HG03460 (cell line): ENCODE measurements at regions not wholly inside any gene's neighbourhood (a gene's known extent, or its start where the extent isn't known, plus 50 kb on each side); places are given as distances from the start of the nearest gene placed in this dataset.
"Not testable (repeated sequence)": the region's sequence is repeated elsewhere in the genome, so short reads cannot be mapped to it uniquely, and the experiment has no call there.

ENCODE experiments used
- ATAC-seq: cut with Tn5 transposase; IDR thresholded peaks from one replicate; pipeline ENCODE4 v1.9.1; 2021; ENCODE audit not compliant: unreplicated experiment

DNA sequence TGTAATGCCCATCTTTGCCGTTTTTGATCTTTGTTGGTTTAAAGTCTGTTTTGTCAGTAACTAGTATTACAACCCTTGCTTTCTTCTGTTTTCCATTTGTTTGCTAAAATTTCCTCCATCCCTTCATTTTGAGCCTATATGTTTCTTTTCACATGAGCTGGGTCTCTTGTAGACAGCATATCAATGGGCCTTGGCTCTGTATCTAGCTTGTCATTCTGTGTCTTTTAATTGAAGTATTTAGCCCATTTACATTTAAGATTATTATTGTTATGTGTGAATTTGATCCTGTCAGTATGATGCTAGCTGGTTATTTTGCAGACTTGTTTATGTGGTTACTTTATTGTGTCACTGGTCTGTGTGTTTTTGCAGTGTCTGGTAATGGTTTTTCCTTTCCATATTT, 913.2 kb downstream of the TRHDE start:
- ATAC-seq = no peak

DNA sequence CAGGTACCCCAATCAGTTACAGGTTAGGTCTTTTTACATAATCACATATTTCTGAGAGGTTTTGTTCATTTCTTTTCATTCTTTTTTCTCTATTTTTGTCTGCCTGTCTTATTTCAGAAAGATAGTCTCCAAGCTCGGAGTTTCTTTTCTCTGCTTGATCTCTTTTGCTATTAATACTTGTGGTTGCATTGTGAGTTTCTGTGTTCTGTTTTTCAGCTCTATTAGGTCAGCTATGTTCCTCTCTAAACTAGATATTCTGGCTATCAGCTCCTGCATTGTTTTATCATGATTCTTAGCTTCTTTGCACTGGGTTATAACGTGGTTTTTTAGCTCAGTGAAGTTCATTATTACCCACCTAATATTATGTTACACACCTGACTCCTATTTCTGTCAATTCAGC, 914.1 kb downstream of the TRHDE start:
- no peak for ATAC-seq

DNA sequence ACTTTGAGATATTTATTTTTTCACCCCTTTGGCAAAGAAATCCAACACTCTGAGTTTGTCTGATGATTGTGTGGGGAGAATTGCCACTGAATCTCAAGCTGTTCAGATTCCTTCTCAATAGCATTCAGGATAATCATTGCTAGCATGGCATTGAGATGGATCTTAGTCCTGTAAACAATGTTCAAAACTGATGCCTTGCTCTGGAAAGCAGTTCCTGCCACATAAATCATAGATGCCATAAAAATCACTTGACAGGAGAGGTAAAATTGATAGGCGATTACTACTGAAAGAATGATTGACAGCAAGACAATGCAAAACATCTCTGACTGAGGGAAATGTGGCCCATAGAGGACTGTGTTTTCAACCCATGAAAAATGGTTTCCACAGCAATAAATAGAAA, 915.6 kb downstream of the TRHDE start:
- ATAC-seq = no peak

DNA sequence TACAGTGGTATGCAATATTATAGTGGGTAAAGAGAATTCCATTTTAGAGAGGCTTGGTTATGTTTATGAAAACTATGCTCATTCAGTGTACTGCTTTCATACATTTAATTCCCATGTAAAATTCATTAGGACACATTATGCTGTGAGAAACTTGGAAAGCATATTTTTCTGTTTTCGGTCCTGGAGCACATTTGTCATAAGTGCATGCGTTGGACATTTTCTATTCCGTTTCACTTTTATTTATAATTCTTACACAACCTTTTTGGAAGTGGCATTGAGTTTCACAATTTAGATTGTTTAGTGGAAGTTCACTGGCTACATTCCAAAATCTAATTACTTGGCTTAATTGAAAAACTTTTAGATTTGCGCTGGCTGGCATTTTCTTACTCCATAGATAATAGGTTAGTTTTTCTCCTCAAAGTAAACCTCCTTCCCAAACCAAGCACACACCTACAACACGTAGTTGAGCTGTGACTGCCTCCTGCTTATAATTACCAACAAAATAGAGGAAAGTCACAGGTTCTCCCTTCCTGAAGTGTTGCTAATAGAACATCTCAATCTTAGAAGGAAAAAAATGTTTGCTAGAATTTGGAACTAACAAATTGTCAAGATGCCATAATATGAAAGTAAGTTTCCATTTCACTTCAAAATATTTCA, 938.5 kb downstream of the TRHDE start:
- ATAC-seq = no peak

DNA sequence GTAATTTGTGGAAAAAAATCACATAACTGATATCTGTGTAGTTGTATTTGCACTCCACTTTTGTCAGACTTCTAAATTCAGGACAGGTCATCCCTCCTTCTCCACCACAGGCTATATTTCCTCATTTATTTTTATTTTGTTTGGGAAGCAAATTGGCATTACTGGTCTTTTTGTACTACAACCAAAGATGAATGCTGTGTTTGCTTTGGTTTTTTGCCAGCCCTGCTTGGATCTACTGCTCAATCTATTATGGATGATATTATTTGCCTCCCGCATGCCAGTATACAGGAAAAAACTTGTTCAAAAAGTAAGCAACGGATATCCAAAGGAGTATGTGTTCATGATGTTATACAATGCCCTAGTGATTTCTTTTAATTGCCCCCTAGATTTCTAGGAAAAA, 948.8 kb downstream of the TRHDE start:
- ATAC-seq = no peak

DNA sequence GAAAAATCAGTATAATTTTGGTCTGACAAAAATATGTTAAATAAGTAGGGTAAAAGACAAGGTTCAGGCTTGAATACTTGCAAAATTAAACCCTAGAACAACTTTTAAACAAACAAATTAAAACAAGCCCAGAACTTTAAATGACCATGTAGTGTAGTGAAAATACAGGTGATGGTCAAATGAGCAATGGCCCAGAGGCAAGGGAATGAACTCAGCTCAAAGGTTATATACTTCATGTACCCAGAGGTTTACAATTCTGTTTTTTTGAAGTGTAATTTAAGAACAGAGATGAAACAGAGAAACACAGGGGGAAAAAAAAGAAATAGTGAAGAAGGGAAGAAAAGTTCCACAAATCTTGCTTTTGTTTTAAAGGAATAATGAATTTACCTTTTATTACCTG, 949.2 kb downstream of the TRHDE start:
- no peak for ATAC-seq

DNA sequence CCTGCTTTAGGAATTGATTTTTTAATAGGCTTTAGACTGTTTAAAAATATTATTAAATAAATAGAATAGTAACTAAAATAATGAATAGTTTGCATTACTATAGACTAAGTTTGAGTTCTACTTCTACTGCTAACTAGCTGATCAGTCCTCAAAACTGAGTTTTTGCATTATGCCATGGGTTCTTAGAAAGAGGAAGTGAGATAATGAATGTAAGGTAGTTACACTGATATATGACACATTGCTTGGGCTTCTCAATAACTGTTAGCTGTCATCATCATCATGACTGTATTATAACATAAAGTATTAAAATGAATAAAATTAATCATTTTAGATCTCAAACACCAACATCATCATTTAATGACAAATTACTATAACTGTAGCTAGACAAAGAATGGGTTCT, 949.7 kb downstream of the TRHDE start:
- no peak for ATAC-seq

DNA sequence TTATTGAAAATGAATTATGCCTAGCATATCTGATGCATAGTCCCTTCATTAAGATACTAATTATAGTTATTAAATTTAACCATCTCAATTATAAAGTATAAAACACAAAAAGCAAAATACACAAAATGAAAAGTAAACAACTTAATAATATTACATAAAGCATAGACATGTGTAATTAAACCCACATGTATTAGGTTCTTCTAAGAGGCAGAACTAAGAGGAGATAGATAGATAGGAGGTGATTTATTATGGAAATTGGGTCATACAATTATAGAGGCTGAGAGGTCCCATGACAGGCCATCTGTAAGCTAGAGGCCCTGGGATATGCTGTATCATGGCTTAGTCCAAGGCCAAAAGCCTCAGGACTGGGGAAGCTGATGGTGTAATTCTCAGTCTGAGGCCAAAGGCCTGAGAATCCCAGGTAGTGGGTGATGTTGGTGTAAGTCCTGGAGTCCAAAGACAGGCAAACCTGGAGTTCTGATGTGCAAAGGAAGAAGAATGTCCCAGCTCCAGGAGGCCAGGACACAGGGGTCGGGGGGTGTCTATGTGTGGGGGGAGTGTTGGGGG, 953.3 kb downstream of the TRHDE start:
- no peak for ATAC-seq

DNA sequence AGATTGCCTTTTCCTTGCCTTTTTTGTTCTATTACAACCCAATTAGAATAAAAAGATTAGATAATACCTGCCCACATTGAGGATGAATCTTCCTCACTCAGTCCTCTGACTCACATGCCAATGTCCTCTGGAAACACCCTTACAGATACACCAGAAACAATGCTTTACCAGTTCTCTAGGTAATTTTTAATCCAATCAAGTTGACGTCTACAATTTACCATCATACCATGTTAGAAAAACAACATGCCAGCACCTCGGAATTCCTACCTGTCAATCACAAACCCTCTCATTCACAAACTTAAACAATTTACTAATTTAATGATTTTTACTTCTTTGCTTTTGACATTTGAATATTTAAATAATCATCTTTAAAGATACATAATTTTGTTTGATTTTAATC, 953.8 kb downstream of the TRHDE start:
- ATAC-seq = no peak

DNA sequence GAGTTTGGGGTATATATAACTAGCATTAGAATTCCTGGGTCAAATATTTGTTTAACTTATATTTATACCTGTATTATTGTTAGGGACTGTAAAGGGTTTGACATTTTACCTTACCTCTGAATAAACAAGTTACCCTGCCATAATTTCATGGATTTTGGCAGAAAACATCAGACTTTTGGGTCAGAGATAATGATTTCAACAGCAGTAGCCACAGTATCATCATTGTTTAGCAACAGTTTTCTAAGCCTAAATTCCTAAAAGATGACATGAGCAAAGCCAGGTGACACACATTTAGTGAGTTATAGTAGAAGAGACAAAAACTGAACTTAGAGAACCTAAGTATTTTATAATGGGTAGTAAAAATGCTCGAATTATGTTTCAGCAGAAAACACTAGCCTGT, 954.4 kb downstream of the TRHDE start:
- no peak for ATAC-seq

DNA sequence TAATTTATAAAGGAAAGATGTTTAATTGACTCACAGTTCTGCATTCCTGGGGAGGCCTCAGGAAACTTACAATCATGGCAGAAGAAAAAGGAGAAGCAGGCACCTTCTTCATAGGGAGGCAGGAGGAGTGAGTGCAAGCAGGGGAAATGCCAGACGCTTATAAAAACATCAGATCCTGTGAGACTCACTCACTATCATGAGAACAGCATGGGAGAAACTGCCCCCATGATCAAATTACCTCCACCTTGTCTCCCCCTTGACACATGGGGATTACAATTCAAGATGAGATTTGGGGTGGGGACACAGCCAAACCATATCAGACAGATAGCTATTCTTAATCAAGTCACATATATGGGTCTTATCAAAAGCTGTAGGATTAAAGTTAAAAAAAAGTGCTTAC, 956.7 kb downstream of the TRHDE start:
- not testable (repeated sequence) for ATAC-seq

DNA sequence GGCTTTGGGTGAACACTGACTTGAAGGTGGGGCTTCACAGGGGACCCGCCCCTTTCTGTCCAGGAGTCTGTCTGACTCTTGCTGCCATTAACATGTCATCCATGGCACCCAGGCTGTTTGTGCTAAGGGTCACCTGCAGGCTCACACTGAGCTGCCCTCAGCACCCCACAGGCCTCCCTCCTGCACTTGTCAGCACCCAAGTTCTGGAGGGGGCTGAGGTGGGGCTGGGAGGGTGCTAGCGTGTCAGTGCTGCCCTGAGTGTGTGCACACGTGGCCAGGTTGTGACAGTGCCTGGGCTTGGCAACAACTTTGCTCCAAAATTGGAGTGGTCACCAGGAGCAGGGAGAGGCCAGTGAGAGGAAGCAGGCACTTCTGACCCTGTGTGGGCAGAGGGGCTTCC, 963.2 kb downstream of the TRHDE start:
- ATAC-seq = no peak

DNA sequence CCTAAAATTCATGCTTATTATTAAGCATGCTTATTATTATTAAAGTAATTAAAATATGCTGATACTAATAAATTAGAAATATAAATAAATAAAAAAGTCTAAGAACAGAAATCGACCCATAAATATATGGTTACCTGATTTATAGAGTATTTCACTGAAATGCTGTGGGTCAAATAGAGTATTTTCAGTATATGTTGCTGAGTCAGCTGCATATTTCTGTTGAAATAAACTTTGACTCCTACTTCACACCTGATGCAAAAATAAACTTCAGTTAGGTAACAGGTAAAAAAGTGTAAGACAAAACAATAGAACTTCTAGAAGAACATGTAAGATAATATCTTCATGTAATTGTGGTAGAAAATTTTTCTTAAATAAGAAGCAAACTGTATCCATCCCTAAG, 967.9 kb downstream of the TRHDE start:
- no peak for ATAC-seq

DNA sequence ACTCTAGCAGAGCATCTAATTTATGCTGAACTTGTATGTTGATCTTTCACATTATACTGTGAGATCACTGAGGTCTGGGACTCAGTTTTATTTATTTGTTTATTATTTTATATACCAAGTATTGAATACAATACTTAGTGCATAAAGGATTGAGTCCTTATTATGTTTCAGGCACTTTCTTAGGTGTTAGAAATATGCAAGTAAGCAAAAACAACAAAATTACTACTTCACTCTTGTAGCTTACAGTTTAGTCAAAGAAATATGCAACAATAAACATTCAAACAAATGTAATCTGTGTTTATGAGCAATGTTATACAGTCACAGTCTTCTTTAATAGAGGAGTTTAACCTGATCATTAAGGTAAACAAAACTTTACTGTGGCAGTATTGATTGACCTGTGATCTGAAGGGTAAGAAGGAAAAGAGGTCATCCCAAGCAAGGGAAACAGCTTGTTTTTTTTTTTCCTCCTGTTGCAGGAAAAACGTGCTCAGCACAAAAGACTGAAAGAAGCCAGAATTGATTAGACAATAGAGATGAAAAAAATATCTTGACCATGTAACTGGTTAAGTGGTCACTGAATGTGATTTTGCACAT, 990.7 kb downstream of the TRHDE start:
- no peak for ATAC-seq

DNA sequence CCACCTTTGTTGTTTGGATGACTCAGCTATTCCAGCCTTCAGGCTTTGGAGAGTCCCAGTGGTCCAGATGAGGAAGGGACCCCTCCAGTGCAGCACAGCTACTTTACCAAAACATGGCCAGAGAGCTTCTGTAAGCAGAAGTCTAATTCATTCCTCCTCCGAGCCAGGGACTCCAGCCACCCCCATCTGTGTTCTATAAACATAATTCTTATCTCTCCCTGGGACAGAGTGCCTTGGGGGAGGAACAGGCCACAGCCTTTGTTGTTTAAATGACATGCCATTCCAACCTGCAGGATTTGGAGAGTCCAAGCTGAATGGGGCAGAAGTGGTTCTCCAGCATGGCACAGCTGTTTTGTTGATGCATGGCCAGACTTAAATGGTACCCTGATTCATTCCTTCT, 994.0 kb downstream of the TRHDE start:
- ATAC-seq = no peak

DNA sequence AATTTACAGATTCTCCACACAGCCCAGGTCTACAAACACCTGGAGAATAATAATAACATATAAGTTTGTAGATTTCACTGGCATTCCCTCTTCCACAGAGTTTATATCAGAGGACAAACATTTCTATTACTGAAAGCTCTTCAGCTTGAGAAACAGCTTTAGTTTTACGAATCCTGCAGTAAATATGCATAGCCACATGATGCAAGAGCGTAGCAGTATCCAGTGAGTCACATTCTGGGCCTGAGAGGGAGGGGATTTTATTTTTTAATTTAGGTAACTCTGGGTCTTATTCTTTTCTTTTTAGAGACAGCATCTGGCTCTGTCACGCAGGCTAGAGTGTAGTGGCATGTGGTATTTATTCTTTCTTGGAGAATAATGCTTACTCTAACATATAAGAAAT, 1002.8 kb downstream of the TRHDE start:
- no peak for ATAC-seq

DNA sequence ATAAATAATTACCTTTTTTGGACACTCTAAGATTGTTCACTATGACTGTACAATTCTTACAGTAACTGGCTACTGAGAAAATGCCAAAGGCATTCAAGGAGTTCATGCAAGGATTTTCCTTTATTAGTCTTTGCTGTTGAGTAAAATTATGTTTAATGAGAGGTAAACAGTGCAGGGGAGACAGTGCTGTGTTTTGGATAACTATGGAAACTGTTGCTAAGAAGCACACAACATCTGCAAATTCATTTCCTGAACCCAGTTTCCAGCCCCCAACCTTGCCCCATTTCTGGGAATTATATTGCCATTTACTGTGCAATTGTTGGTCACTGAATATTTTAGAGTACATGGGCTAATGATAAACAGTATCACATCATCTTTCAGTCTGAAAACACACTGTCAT, 1005.8 kb downstream of the TRHDE start:
- no peak for ATAC-seq

DNA sequence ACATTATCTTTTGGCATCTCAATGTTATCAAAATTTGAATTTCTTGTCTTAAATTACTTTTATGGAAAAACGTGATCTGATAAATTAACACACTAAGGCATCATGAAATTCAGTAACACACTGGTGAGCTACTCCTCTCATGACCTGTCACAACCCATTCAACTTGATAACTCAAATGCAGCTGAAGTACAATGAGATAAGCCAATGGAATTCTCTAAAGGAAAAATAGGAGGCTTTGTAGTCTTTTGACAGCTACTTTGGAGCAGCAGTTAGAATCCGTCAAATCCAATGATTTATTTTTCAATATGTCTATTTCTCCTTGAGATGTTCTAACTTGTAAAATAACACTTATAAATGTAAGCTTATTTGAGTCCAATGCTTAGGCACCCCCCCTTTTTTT, 1029.4 kb downstream of the TRHDE start:
- ATAC-seq = no peak

DNA sequence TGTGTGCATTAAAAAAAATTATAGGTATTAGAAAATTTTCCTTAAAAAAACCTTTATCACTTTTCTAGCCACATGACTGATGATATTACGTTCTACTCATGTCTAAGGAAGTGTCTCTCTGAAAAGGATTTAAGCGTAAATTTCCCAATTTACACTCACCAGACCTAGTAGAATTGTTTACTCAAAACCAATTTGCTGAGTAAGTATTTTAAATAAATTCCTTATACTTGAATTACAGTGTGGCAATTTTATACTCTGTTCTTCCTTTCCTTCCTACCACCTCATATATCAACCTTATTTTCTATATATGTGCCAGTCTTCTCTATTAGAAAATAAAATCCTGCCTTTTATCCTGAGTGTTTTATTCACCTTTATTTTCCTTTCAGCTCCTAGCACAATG, 1035.1 kb downstream of the TRHDE start:
- no peak for ATAC-seq

DNA sequence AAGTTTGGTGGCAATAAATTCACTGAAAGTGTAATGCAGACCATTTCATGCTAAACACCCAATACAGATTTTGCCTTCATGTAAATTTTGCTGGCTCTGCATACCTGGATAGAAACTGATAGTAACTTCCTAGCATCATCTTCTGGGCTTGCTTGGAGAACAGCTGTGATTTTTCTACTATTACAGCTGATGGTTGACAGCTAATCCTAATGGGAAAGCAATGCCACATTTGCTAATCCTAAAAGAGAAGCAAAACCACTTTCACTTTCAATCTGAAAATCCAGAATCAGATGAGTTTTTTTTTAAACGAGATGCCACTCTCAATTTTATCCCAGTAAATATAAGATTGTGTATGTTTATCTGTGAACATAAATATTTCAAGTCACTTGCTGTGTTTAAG, 1035.9 kb downstream of the TRHDE start:
- ATAC-seq = no peak

DNA sequence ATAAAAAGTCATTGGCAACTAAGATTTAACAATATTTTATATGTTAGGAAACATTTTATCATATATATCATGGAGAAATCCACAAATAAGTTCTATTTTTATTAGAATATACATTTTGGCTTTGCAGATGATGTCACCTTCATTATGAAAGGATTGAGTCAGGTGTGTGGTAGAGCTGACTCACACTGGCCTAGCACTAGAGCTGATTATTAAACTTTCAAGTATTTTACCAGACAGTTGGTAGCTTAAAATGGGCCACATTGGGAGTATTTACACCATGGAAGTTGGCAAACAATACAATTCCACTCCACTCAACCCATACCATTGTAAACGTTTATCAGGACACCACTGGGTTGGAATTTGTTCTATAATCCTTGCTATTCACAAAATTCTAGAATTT, 1036.6 kb downstream of the TRHDE start:
- ATAC-seq = no peak

DNA sequence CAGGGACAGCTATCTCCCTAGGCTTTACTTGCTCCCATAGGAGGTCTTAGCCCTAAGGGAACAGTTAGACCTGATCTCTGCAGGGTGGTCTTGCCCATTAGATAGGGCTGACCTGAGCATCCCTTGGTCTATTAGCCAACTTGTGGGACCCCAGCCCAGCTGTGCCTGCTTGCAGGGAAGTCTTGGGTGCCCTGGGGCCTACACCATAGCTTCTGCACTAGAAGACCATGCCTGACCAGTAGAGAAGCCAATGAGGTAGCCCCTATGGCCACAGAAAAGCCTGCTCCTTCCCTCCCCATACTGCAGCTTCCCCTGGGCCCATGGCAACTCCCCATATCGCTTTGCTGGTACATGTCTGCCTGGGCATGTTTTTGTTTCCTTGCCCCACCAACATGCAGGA, 1049.1 kb downstream of the TRHDE start:
- no peak for ATAC-seq

DNA sequence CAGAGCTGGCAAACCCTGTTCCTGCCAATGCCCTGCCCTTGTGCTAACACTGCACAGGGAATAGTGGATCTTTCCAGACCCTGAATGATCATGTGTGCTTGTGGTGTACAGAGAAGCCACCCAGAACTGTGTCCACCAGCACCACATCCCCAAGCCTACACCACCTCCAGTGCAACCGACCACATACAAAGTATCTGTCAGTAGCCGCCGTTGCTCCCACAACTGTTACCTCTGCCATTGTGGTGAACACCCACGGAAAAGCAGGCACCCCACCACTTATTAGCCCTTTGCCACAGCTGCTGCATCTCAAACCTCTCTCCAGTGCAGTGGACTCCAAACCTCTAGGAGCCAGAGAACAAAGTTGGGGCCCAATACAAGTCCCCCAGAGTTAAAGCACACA, 1049.6 kb downstream of the TRHDE start:
- no peak for ATAC-seq
